ENCODE measurements at regions not wholly inside any gene's neighbourhood (a gene's known extent, or its start where the extent isn't known, plus 50 kb on each side); places are given as distances from the start of the nearest gene placed in this dataset.

DNA sequence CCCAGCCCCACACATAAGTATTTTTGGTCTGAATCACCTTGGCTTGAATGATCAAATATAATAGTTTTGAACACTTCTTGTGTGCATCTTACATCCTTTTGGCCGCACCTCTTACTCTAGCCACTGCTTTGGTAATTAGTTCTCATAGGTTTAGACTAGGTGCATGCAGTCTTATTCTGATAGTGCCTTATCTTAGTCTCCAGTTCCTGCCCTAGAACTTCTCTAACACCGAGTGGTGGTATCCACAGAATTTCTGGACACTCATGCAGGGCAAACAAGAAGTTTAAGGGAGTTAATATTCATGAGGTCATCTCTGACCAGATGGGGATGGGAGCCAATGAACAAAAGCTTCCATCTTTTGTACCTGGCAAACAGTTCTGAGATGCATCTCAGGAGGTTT is 77.5 kb upstream of the AKIRIN2 start:
- H3K27ac ChIP-seq (ENCODE audit: low read length), result no peak overlapping the region
- H3K27me3 ChIP-seq (ENCODE audit: insufficient read depth, low read depth, low read length), result no peaks in the 10 kb centered on the region
- H3K4me3 ChIP-seq (ENCODE audit: low read length), result no peak overlapping the region
- H3K9ac ChIP-seq (ENCODE audit: low read length), result no peak overlapping the region
- no peak overlapping the region for H2AFZ ChIP-seq (ENCODE audit: low read depth, low read length)
- H3K79me2 ChIP-seq (replicated peaks; ENCODE audit: insufficient read depth, low read length), result no peaks in the 10 kb centered on the region
- H3K4me2 ChIP-seq (ENCODE audit: low read length), result no peak overlapping the region
- H4K20me1 ChIP-seq (ENCODE audit: insufficient read depth), result no peaks in the 10 kb centered on the region
- H3F3A ChIP-seq (ENCODE audit: insufficient read depth, low read length, poor library complexity, severe bottlenecking), result no peaks in the 10 kb centered on the region
- no peaks in the 10 kb centered on the region for H3K9me3 ChIP-seq (ENCODE audit: low read length)
- TF ChIP-seq POLR2AphosphoS5 (IDR thresholded peaks at IDR 0.05), result no peak
- TF ChIP-seq, protein P1, sequence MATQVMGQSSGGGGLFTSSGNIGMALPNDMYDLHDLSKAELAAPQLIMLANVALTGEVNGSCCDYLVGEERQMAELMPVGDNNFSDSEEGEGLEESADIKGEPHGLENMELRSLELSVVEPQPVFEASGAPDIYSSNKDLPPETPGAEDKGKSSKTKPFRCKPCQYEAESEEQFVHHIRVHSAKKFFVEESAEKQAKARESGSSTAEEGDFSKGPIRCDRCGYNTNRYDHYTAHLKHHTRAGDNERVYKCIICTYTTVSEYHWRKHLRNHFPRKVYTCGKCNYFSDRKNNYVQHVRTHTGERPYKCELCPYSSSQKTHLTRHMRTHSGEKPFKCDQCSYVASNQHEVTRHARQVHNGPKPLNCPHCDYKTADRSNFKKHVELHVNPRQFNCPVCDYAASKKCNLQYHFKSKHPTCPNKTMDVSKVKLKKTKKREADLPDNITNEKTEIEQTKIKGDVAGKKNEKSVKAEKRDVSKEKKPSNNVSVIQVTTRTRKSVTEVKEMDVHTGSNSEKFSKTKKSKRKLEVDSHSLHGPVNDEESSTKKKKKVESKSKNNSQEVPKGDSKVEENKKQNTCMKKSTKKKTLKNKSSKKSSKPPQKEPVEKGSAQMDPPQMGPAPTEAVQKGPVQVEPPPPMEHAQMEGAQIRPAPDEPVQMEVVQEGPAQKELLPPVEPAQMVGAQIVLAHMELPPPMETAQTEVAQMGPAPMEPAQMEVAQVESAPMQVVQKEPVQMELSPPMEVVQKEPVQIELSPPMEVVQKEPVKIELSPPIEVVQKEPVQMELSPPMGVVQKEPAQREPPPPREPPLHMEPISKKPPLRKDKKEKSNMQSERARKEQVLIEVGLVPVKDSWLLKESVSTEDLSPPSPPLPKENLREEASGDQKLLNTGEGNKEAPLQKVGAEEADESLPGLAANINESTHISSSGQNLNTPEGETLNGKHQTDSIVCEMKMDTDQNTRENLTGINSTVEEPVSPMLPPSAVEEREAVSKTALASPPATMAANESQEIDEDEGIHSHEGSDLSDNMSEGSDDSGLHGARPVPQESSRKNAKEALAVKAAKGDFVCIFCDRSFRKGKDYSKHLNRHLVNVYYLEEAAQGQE (IDR thresholded peaks at IDR 0.05; ENCODE audit: borderline replicate concordance), result no peak
- no peak for TF ChIP-seq RAD21 (conservative IDR thresholded peaks at IDR 0.05)
- no peak for TF ChIP-seq EZH2 (IDR thresholded peaks at IDR 0.05; ENCODE audit: borderline replicate concordance, insufficient read depth, low read length, poor library complexity, severe bottlenecking)
- no peak for TF ChIP-seq MXI1 (conservative IDR thresholded peaks at IDR 0.05; ENCODE audit: poor library complexity, severe bottlenecking)
- TF ChIP-seq EP300 (conservative IDR thresholded peaks at IDR 0.05; ENCODE audit: poor library complexity, severe bottlenecking), result no peak
- TF ChIP-seq TAF1 (IDR thresholded peaks at IDR 0.05; ENCODE audit: low read depth), result no peak
- TF ChIP-seq SMC3 (conservative IDR thresholded peaks at IDR 0.05; ENCODE audit: poor library complexity), result no peak
- TF ChIP-seq CTCF (IDR thresholded peaks at IDR 0.05; ENCODE audit: poor library complexity, severe bottlenecking), result no peak
- H3K9me2 ChIP-seq (ENCODE audit: insufficient read depth, low read length), result no peaks in the 10 kb centered on the region
- H3K36me3 ChIP-seq (ENCODE audit: insufficient read depth, low read length), result no peaks in the 10 kb centered on the region

DNA sequence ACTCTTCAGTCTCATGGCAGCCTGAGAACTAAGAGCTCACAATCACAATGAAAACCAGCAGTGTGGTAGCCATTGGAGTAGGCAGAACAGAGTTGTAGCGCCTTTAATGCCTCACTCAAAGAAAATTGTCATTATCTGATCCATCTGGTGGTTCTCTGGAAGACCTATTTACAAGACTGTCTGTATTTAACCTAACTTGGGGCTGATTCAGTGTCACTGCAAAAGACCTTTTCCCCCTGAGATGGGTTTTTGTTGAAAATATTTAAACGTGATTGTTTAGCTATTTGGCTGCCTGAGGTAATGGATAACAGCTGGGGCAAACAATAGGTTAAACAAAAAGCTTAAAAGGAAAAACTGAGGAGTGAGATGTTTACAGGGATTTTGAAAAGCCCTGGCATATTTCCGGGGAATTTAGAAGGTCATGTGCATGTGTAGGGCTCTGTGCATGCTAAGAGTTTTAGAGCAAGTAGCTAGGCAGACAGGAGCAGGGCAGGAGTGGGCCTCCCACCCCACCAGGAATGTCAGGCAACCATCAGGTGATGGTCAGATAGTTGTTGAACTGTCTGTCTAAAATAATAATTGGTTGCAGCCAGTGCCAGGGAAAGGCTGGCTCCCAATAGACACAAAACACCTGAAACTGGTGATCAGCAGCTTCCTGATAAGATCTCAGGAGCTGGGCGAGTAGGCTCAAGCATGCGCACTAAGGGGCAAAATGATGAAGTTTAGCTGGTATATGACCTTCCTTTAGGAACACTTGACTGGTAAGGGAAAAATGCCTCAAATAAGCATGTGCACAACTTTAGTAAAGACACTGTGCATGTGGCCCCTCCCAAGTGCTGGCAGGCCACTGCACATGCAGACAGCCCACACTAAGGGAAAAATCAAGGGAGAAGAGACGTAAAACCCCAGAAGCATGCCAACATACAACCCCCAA is 70.8 kb upstream of the AKIRIN2 start:
- Histone ChIP-seq H3K36me3 (ENCODE audit: insufficient read depth, low read length) (no peaks in the 10 kb centered on the region), H3K4me2 (ENCODE audit: low read length) (no peak overlapping the region), H3K9ac (ENCODE audit: low read length) (no peak overlapping the region), H3K9me2 (ENCODE audit: insufficient read depth, low read length) (no peaks in the 10 kb centered on the region), H3K9me3 (ENCODE audit: low read length) (no peaks in the 10 kb centered on the region), H3K27ac (ENCODE audit: low read length) (no peak overlapping the region), H2AFZ (ENCODE audit: low read depth, low read length) (no peak overlapping the region), H3F3A (ENCODE audit: insufficient read depth, low read length, poor library complexity, severe bottlenecking) (no peaks in the 10 kb centered on the region), H3K4me3 (ENCODE audit: low read length) (no peak overlapping the region), H3K27me3 (ENCODE audit: insufficient read depth, low read depth, low read length) (no peaks in the 10 kb centered on the region), H3K79me2 (replicated peaks; ENCODE audit: insufficient read depth, low read length) (no peaks in the 10 kb centered on the region), H4K20me1 (ENCODE audit: insufficient read depth) (no peaks in the 10 kb centered on the region)
- no peak for TF ChIP-seq RAD21 (conservative IDR thresholded peaks at IDR 0.05)
- TF ChIP-seq MXI1 (conservative IDR thresholded peaks at IDR 0.05; ENCODE audit: poor library complexity, severe bottlenecking), result no peak
- no peak for TF ChIP-seq EP300 (conservative IDR thresholded peaks at IDR 0.05; ENCODE audit: poor library complexity, severe bottlenecking)
- TF ChIP-seq CTCF (IDR thresholded peaks at IDR 0.05; ENCODE audit: poor library complexity, severe bottlenecking), result no peak
- TF ChIP-seq, protein P1 (IDR thresholded peaks at IDR 0.05; ENCODE audit: borderline replicate concordance), result no peak

Data from neural cell (in vitro differentiated cells).